ENCODE measurements at regions not wholly inside any gene's neighbourhood (a gene's known extent, or its start where the extent isn't known, plus 50 kb on each side); places are given as distances from the start of the nearest gene placed in this dataset.

GRCh38 chr18:56162311-56163265 lies 475.8 kb downstream of the TXNL1 start:
- H3K4me1 Mint-ChIP-seq (ENCODE audit: low read depth in 2 of 2), result no peaks in the 10 kb centered on the region
- no peak overlapping the region for H3K4me3 Mint-ChIP-seq
- no peak overlapping the region for H3K27ac Mint-ChIP-seq
- ATAC-seq (replicated peaks) (no peak), DNase-seq (no peak)
- peaks cover 0 to 2% of the 10 kb centered on the region in 2 donors for H3K9me3 Mint-ChIP-seq
- no peaks in the 10 kb centered on the region for H3K27me3 Mint-ChIP-seq
- no peaks in the 10 kb centered on the region for H3K36me3 Mint-ChIP-seq (ENCODE audit: insufficient read depth)

DNA sequence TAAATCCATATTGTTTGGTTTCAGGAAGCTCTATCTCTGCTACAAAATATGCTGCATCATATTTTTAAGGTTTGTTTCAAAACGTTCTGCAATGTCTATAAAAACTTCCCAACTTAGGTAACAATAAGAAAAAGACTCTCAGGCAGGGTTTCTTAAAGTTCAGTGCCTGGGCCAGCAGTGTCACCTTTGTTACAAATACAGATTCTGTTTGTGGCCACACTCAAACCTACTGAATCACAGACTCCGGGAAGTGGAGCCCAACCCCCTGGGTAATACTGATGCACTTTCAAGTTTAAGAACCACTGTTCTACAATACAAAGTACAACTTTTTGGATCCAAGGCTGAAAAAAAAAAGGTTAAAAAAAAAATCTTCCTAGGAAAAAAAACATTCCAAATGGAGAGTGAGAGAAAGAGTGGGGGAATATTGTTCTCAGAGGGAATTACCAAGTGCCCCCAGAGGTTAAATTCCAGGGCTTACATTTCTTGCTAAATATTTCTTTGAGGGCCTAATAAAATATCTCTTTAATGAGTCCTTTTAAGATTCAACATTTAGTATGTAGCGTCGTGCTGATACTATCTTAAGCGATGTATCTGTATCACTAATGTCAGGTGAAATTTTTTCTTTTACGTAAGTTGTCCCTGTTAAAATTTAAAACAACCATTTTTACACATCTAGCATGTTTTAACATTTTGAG lies 476.7 kb downstream of the TXNL1 start:
- H3K36me3 Mint-ChIP-seq (ENCODE audit: insufficient read depth), result no peaks in the 10 kb centered on the region

DNA sequence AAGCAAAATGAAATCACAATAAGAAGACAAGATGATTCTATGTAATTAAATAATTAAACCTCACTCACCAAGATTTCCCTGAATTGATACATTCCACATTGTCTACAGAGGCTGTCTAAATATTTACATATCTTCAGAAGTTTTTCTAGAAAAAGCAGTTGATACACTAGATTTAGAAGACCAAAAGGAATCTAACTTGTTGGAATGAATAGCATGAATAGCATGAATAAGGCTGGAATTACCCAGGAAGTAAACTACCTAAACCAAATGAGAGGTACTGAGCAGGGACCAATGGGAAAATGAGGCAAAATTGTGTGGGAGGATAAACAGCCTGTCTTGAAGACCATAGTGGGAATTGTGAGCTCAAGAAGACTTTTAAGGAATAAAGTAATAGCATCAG lies 479.7 kb downstream of the TXNL1 start:
- no peak overlapping the region for H3K4me3 Mint-ChIP-seq
- H3K9me3 Mint-ChIP-seq, result peaks cover 0 to 2% of the 10 kb centered on the region in 2 donors
- no peak overlapping the region for H3K27ac Mint-ChIP-seq
- no peaks in the 10 kb centered on the region for H3K36me3 Mint-ChIP-seq (ENCODE audit: insufficient read depth)
- ATAC-seq (replicated peaks) (no peak), DNase-seq (no peak)
- no peaks in the 10 kb centered on the region for H3K4me1 Mint-ChIP-seq (ENCODE audit: low read depth in 2 of 2)
- no peaks in the 10 kb centered on the region for H3K27me3 Mint-ChIP-seq

More for the DNA sequence above, 476.7 kb downstream of the TXNL1 start:
- Mint-ChIP-seq H3K4me1 (ENCODE audit: low read depth in 2 of 2) (no peaks in the 10 kb centered on the region), H3K27me3 (no peaks in the 10 kb centered on the region), H3K9me3 (peaks cover 0 to 2% of the 10 kb centered on the region in 2 donors), H3K4me3 (no peak overlapping the region), H3K27ac (no peak overlapping the region)
- DNase-seq, result no peak
- ATAC-seq (replicated peaks), result no peak

DNA sequence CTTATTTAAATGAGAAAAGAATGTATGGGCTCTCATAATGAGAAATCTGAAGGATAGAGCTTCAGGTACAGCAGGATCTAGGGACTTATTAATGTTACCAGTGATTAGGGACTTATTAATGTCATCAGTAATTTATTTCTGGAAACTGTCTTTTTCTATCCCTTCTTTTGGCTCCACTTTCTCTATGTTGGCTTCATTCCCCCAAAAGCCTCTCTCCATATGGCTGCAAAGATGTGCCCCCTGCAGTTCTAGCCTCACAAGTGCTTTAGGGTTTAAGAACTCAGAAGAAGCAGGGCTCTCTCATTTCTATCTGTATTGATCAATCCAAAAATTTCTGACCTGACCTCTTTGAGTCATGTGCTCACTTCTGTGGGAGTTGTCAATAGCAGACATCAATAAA lies 480.9 kb downstream of the TXNL1 start:
- no peak overlapping the region for H3K4me3 Mint-ChIP-seq

GRCh38 chr18:56152551-56153310 lies 485.7 kb downstream of the TXNL1 start:
- ATAC-seq (replicated peaks) (no peak), DNase-seq (no peak)
- Mint-ChIP-seq H3K27me3 (no peaks in the 10 kb centered on the region), H3K27ac (no peak overlapping the region), H3K4me1 (ENCODE audit: low read depth in 2 of 2) (no peaks in the 10 kb centered on the region), H3K4me3 (no peak overlapping the region), H3K9me3 (peaks cover 0 to 3% of the 10 kb centered on the region in 2 donors), H3K36me3 (ENCODE audit: insufficient read depth) (no peaks in the 10 kb centered on the region)

More for the DNA sequence above, 480.9 kb downstream of the TXNL1 start:
- H3K36me3 Mint-ChIP-seq (ENCODE audit: insufficient read depth), result no peaks in the 10 kb centered on the region
- no peak for DNase-seq
- H3K27me3 Mint-ChIP-seq, result no peaks in the 10 kb centered on the region
- H3K4me1 Mint-ChIP-seq (ENCODE audit: low read depth in 2 of 2), result no peaks in the 10 kb centered on the region
- H3K27ac Mint-ChIP-seq, result no peak overlapping the region
- no peak for ATAC-seq (replicated peaks)
- peaks cover 0 to 2% of the 10 kb centered on the region in 2 donors for H3K9me3 Mint-ChIP-seq

DNA sequence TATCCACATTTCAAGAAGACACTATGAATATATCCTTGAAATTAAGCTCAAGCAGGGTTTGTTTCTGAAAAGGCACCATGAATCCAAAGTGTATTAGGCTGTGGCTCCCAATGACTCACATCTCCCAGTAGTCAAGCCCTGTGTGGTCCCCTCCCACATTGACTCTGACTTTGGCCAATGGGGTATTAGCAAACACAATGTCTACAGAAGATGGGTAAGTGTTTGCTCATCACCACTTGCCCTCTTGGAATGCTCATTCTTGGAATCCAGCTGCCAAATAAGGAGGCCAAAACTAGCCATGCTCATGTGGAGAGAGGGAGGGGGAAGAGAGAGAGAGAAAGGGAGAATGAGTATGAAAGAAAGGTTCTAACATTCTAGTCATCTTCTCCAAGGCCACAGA lies 490.0 kb downstream of the TXNL1 start:
- DNase-seq, result no peak
- peaks cover 5 to 6% of the 10 kb centered on the region in 2 donors for H3K9me3 Mint-ChIP-seq
- ATAC-seq (replicated peaks), result no peak
- no peaks in the 10 kb centered on the region for H3K27me3 Mint-ChIP-seq
- H3K4me1 Mint-ChIP-seq (ENCODE audit: low read depth in 2 of 2), result no peaks in the 10 kb centered on the region
- no peak overlapping the region for H3K27ac Mint-ChIP-seq
- no peak overlapping the region for H3K4me3 Mint-ChIP-seq
- H3K36me3 Mint-ChIP-seq (ENCODE audit: insufficient read depth), result no peaks in the 10 kb centered on the region

DNA sequence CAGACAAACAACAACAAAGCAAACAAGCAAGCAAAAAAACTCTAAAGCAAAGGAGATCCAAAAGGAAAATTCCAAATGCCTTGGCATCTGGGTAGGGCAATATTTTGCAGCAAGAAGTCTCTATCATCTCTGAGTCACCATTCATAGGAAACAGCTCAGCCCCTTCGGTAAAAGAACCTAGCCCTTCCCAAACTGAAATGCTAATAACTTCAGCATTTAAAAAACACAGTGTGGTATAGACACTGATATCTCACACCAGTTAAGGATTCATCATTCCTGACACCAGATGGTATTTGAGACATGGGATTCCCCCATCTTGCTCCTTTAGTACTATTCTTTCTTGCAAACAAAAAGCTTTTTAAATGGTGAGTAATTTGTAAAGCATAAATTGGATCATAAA lies 491.8 kb downstream of the TXNL1 start:
- H3K4me3 Mint-ChIP-seq, result no peak overlapping the region
- peaks cover 5 to 10% of the 10 kb centered on the region in 2 donors for H3K9me3 Mint-ChIP-seq
- no peaks in the 10 kb centered on the region for H3K27me3 Mint-ChIP-seq
- no peak for ATAC-seq (replicated peaks)
- no peaks in the 10 kb centered on the region for H3K36me3 Mint-ChIP-seq (ENCODE audit: insufficient read depth)
- DNase-seq, result no peak
- H3K4me1 Mint-ChIP-seq (ENCODE audit: low read depth in 2 of 2), result no peaks in the 10 kb centered on the region
- no peak overlapping the region for H3K27ac Mint-ChIP-seq

- H3K36me3 Mint-ChIP-seq (ENCODE audit: insufficient read depth), result no peaks in the 10 kb centered on the region
- no peaks in the 10 kb centered on the region for H3K27me3 Mint-ChIP-seq
- no peak overlapping the region for H3K27ac Mint-ChIP-seq
- ATAC-seq (replicated peaks) (no peak), DNase-seq (no peak)
- no peak overlapping the region for H3K4me3 Mint-ChIP-seq
- H3K9me3 Mint-ChIP-seq, result peaks cover 5 to 11% of the 10 kb centered on the region in 2 donors
- no peaks in the 10 kb centered on the region for H3K4me1 Mint-ChIP-seq (ENCODE audit: low read depth in 2 of 2)
Observed at GRCh38 chr18:56142001-56142400, 496.4 kb downstream of the TXNL1 start.

DNA sequence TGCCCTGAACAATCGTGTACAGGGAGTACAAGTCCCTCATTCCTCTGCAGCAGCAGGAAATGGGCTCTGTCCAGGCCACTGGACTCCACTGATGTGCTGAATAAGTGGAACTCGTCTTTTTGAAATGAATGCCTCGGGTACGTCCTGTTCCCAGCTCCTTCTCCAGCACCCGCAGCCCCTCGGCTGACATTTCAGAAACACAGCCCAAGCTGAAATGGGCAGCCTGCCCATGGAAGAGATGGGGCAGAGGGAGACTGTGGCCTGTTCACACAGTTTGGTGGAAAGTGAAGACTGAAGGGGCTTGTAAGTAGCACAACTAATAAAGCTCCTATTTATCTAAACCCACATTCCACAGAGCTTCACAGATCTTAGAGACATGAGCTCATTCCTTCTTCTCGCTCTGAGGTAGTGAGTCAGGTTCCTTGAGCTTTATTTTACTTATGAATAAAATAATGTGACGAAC lies 498.6 kb downstream of the TXNL1 start:
- Mint-ChIP-seq H3K4me3 (no peak overlapping the region), H3K27ac (no peak overlapping the region), H3K4me1 (ENCODE audit: low read depth in 2 of 2) (no peaks in the 10 kb centered on the region), H3K27me3 (no peaks in the 10 kb centered on the region), H3K36me3 (ENCODE audit: insufficient read depth) (no peaks in the 10 kb centered on the region), H3K9me3 (peaks cover 5 to 9% of the 10 kb centered on the region in 2 donors)
- ATAC-seq (replicated peaks), result no peak
- DNase-seq, result no peak

DNA sequence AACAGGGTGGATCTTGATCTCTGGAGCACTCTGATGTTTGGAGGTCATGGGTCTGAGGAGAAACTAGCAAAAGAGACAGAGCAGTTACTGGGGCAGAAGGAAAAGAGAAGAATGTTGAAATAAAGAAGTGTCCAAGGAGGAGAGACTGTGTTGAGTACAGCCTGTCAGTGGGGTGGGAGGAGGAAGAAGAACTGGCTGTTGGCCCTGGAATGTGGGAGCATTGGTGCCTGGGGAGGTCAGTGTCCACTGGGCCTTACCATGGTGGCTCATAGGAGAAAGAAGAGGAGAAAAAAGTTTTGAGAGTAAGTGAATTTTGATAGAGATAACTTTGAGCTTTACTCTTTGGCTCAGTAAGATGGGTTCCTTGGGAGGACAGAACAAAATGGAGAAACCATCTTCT lies 499.0 kb downstream of the TXNL1 start:
- Mint-ChIP-seq H3K9me3 (peaks cover 5 to 9% of the 10 kb centered on the region in 2 donors), H3K36me3 (ENCODE audit: insufficient read depth) (no peaks in the 10 kb centered on the region), H3K4me3 (no peak overlapping the region), H3K4me1 (ENCODE audit: low read depth in 2 of 2) (no peaks in the 10 kb centered on the region), H3K27me3 (no peaks in the 10 kb centered on the region), H3K27ac (no peak overlapping the region)
- DNase-seq (no peak), ATAC-seq (replicated peaks) (no peak)

- Mint-ChIP-seq H3K9me3 (peaks cover 1 to 8% of the 10 kb centered on the region in 2 donors), H3K4me3 (no peak overlapping the region), H3K4me1 (ENCODE audit: low read depth in 2 of 2) (no peaks in the 10 kb centered on the region), H3K27ac (no peak overlapping the region), H3K36me3 (ENCODE audit: insufficient read depth) (no peaks in the 10 kb centered on the region), H3K27me3 (no peaks in the 10 kb centered on the region)
- DNase-seq (no peak), ATAC-seq (replicated peaks) (no peak)
Observed at GRCh38 chr18:56136105-56136504, 502.3 kb downstream of the TXNL1 start.

DNA sequence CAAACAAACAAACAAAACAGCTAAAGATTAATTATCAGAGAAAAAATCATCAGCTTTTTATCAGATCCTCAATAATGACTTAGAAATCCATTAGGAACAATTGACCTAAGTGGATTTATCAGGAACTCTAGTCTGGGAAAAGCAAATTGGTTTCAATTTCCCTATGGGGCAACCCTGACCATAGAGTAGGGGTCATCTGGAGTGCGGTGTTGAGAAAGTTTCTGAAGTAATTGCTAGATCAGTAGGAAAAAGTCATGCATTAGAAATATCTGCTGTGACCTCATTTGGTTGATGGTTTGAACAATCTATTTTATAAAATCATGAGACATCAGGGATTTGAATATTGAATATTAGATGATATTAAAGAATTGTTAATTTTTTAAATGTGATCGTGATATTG lies 507.9 kb downstream of the TXNL1 start:
- H3K27me3 Mint-ChIP-seq, result no peaks in the 10 kb centered on the region
- ATAC-seq (replicated peaks), result no peak
- no peak overlapping the region for H3K27ac Mint-ChIP-seq
- H3K4me1 Mint-ChIP-seq (ENCODE audit: low read depth in 2 of 2), result no peaks in the 10 kb centered on the region
- H3K4me3 Mint-ChIP-seq, result no peak overlapping the region
- no peaks in the 10 kb centered on the region for H3K36me3 Mint-ChIP-seq (ENCODE audit: insufficient read depth)
- DNase-seq, result no peak
- peaks cover 6 to 18% of the 10 kb centered on the region in 2 donors for H3K9me3 Mint-ChIP-seq

DNA sequence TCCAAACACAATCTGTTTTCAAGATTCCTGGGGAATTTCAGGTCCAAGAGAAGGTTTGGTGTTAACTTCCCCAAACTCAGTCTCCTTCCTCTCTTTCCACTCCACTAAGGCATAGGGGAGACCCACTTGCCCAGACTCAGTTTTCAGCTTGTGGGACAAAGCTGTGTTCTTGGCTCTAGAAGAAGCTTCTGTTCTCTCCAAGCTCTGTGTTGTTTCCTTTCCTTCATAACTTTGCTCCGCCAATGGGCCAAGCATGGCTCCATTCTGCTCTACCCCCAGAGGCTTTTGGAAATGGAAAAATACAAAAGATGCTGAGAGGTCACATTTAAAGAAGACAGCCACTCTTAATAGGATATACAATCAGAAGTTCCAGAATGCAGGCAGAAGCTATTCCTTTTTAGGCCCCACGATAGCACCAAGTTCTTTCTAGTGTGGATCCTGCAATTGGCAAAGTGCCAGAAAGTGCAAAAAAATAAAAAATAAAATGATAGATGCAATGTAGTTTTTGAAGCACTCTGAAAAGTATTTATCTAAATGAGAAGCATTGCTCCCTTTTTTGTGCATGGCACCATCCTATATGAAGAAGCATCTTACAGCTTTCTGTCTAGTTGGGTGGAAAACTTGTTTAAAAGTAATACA lies 510.1 kb downstream of the TXNL1 start:
- H3K36me3 Mint-ChIP-seq (ENCODE audit: insufficient read depth), result no peaks in the 10 kb centered on the region

More for the DNA sequence above, 510.1 kb downstream of the TXNL1 start:
- Mint-ChIP-seq H3K27me3 (no peaks in the 10 kb centered on the region), H3K9me3 (peaks cover 7 to 21% of the 10 kb centered on the region in 2 donors), H3K27ac (no peak overlapping the region), H3K4me1 (ENCODE audit: low read depth in 2 of 2) (no peaks in the 10 kb centered on the region), H3K4me3 (no peak overlapping the region)
- DNase-seq (no peak), ATAC-seq (replicated peaks) (no peak)
